ENCODE measurements at regions not wholly inside any gene's neighbourhood (a gene's known extent, or its start where the extent isn't known, plus 50 kb on each side); places are given as distances from the start of the nearest gene placed in this dataset.

DNA sequence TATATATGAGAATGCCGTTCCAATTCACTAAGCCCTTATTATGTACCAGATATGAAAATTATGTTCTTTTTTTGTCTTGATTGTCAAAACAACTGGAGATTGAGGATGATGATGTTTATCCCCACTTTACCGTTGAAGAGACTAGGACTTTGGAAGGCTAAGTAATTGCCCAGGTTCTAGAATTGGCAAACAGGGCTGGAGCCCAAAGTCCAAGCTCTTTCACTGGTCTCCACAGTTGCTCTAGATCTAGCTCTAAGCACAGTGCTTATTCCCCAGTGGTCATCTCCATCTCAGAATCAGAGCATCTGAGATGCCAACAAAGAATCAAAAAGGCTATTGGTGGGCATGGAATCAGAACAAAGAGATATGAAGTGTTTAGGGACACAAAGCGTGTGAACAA lies 215.3 kb upstream of the FOXA2 start:
- Mint-ChIP-seq H3K4me1 (ENCODE audit: unreplicated experiment) (peaks cover 75% of the 10 kb centered on the region), H3K27ac (ENCODE audit: unreplicated experiment) (no peak overlapping the region), H3K27me3 (ENCODE audit: unreplicated experiment) (no peaks in the 10 kb centered on the region), H3K9me3 (ENCODE audit: unreplicated experiment) (no peaks in the 10 kb centered on the region), H3K36me3 (ENCODE audit: unreplicated experiment) (no peaks in the 10 kb centered on the region), H3K4me3 (ENCODE audit: unreplicated experiment) (no peak overlapping the region)
- TF ChIP-seq CTCF (IDR thresholded peaks at IDR 0.05) = no peak
- no peak for DNase-seq (ENCODE audit: extremely low spot score, unreplicated experiment)

DNA sequence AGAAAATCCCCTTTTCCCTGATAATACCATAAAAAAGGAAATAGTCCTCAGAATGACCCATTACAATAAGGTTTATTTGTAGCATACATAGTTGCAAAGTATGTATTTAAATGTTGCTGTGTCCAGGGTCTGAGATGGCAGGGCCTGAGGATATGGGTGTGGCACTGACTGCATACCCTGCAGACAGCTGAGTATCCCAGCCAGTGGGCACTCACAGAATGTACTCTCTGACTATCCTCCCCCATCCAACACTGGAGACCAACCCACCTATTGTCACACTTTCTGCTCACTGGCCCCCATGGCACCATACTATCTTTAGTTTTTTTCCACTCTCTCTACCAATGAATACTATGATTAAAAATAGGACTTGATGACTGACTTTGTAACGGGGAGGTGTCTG lies 215.8 kb upstream of the FOXA2 start:
- Mint-ChIP-seq H3K9me3 (ENCODE audit: unreplicated experiment) (no peaks in the 10 kb centered on the region), H3K4me1 (ENCODE audit: unreplicated experiment) (peaks cover 75% of the 10 kb centered on the region), H3K36me3 (ENCODE audit: unreplicated experiment) (no peaks in the 10 kb centered on the region), H3K4me3 (ENCODE audit: unreplicated experiment) (no peak overlapping the region), H3K27me3 (ENCODE audit: unreplicated experiment) (no peaks in the 10 kb centered on the region), H3K27ac (ENCODE audit: unreplicated experiment) (no peak overlapping the region)
- no peak for TF ChIP-seq CTCF (IDR thresholded peaks at IDR 0.05)
- no peak for DNase-seq (ENCODE audit: extremely low spot score, unreplicated experiment)

- H3K9me3 Mint-ChIP-seq (ENCODE audit: unreplicated experiment) = no peaks in the 10 kb centered on the region
- no peak overlapping the region for H3K4me3 Mint-ChIP-seq (ENCODE audit: unreplicated experiment)
- TF ChIP-seq CTCF (IDR thresholded peaks at IDR 0.05) = no peak
- no peaks in the 10 kb centered on the region for H3K36me3 Mint-ChIP-seq (ENCODE audit: unreplicated experiment)
- H3K4me1 Mint-ChIP-seq (ENCODE audit: unreplicated experiment) = peaks cover 64% of the 10 kb centered on the region
- H3K27me3 Mint-ChIP-seq (ENCODE audit: unreplicated experiment) = no peaks in the 10 kb centered on the region
- DNase-seq (ENCODE audit: extremely low spot score, unreplicated experiment) = no peak
- H3K27ac Mint-ChIP-seq (ENCODE audit: unreplicated experiment) = no peak overlapping the region
Measured at GRCh38 chr20:22801528-22801927, 217.2 kb upstream of the FOXA2 start.

GRCh38 chr20:22802296-22802695 lies 217.9 kb upstream of the FOXA2 start:
- Mint-ChIP-seq H3K9me3 (ENCODE audit: unreplicated experiment) (no peaks in the 10 kb centered on the region), H3K27me3 (ENCODE audit: unreplicated experiment) (no peaks in the 10 kb centered on the region), H3K4me3 (ENCODE audit: unreplicated experiment) (no peak overlapping the region), H3K27ac (ENCODE audit: unreplicated experiment) (no peak overlapping the region), H3K36me3 (ENCODE audit: unreplicated experiment) (no peaks in the 10 kb centered on the region), H3K4me1 (ENCODE audit: unreplicated experiment) (peaks cover 64% of the 10 kb centered on the region)
- no peak for TF ChIP-seq CTCF (IDR thresholded peaks at IDR 0.05)
- DNase-seq (ENCODE audit: extremely low spot score, unreplicated experiment) = no peak

DNA sequence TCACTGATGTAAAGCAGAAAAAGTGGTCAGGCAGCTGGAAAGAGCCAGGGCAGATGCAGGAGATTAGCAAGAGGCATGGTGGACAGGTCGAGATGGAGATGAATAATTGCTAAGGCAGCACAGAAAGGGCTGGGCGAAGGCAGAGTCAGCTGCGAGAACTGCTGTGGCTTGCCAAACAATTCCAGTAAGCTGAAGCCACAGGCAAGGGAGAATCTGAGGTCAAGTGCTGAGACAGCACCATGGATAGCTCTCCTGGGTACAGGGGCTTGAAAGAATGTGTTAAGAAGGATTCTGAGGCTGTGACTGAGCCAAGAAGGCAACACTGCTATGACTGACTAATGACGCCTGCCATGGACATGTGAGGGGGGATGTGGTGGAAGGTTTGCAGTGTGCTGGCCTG lies 220.8 kb upstream of the FOXA2 start:
- Mint-ChIP-seq H3K27ac (ENCODE audit: unreplicated experiment) (peak overlapping the region; percentile 58), H3K4me3 (ENCODE audit: unreplicated experiment) (no peak overlapping the region), H3K9me3 (ENCODE audit: unreplicated experiment) (no peaks in the 10 kb centered on the region), H3K4me1 (ENCODE audit: unreplicated experiment) (peaks cover 45% of the 10 kb centered on the region), H3K27me3 (ENCODE audit: unreplicated experiment) (no peaks in the 10 kb centered on the region), H3K36me3 (ENCODE audit: unreplicated experiment) (no peaks in the 10 kb centered on the region)
- DNase-seq (ENCODE audit: extremely low spot score, unreplicated experiment) = no peak
- no peak for TF ChIP-seq CTCF (IDR thresholded peaks at IDR 0.05)
